Retinal pigment epithelial cell (primary cell): ENCODE measurements at regions not wholly inside any gene's neighbourhood (a gene's known extent, or its start where the extent isn't known, plus 50 kb on each side); places are given as distances from the start of the nearest gene placed in this dataset.
A peak's percentile ranks its signal among the peaks of the same experiment; 100 is the strongest.

Source experiments
- DNase-seq: peaks from one replicate; pipeline ENCODE4 v3.0.0-alpha.2; 2010; ENCODE audit warnings: low read depth
- H3K4me3 ChIP-seq: 2 replicates; pipeline ENCODE4 v1.5.1; 2011; ENCODE audit warnings: mild to moderate bottlenecking, low read length, control low read depth, moderate library complexity
- CTCF ChIP-seq: conservative IDR thresholded peaks from 2 replicates; pipeline ENCODE4 v1.5.1; 2011; ENCODE audit warnings: low read depth, low read length, control low read depth, inconsistent platforms

- H3K4me3 ChIP-seq = no peak overlapping the region
- no peak for DNase-seq
- no peak for TF ChIP-seq CTCF
Measured at GRCh38 chr12:25713264-25713663, 160.2 kb upstream of the LMNTD1 start.

GRCh38 chr12:25714198-25714984 lies 161.3 kb upstream of the LMNTD1 start:
- no peak for DNase-seq
- TF ChIP-seq CTCF = no peak
- H3K4me3 ChIP-seq = no peak overlapping the region

GRCh38 chr12:25715102-25715501 lies 162.0 kb upstream of the LMNTD1 start:
- no peak for TF ChIP-seq CTCF
- no peak for DNase-seq
- H3K4me3 ChIP-seq = no peak overlapping the region

- no peak for TF ChIP-seq CTCF
- H3K4me3 ChIP-seq = no peak overlapping the region
- DNase-seq = no peak
Measured at GRCh38 chr12:25716842-25717241, 163.8 kb upstream of the LMNTD1 start.

- no peak for DNase-seq
- H3K4me3 ChIP-seq = no peak overlapping the region
- no peak for TF ChIP-seq CTCF
Measured at GRCh38 chr12:25717552-25717951, 164.5 kb upstream of the LMNTD1 start.

GRCh38 chr12:25718081-25718731 lies 165.1 kb upstream of the LMNTD1 start:
- no peak for TF ChIP-seq CTCF
- DNase-seq = peak; percentile 51
- H3K4me3 ChIP-seq = no peak overlapping the region

GRCh38 chr12:25719505-25719904 lies 166.4 kb upstream of the LMNTD1 start:
- no peak for TF ChIP-seq CTCF
- no peak for DNase-seq
- no peak overlapping the region for H3K4me3 ChIP-seq
